ENCODE measurements at regions not wholly inside any gene's neighbourhood (a gene's known extent, or its start where the extent isn't known, plus 50 kb on each side); places are given as distances from the start of the nearest gene placed in this dataset.
A peak's percentile ranks its signal among the peaks of the same experiment; 100 is the strongest.

GRCh38 chrX:117510453-117510852, 606.2 kb downstream of the KLHL13 start:
- Histone ChIP-seq H3K27me3 (ENCODE audit: control insufficient read depth in 1 of 2, insufficient read depth in 2 of 2, low read length in 2 of 2) (no peaks in the 10 kb centered on the region), H4K20me1 (ENCODE audit: insufficient read depth, low read length) (no peaks in the 10 kb centered on the region), H3K9ac (ENCODE audit: insufficient read depth, low read depth, low read length) (no peak overlapping the region), H3K4me2 (ENCODE audit: low read depth, low read length) (no peak overlapping the region), H3K36me3 (replicated peaks in 1 of 2; ENCODE audit: control insufficient read depth in 1 of 2, insufficient read depth in 2 of 2, low read length in 2 of 2) (no peaks in the 10 kb centered on the region), H3K4me3 (replicated peaks in 1 of 3; ENCODE audit: insufficient read depth in 1 of 3, low read depth in 2 of 3, low read length in 3 of 3) (no peak overlapping the region), H3K4me1 (ENCODE audit: insufficient read depth, low read length) (no peaks in the 10 kb centered on the region), H3K9me3 (ENCODE audit: low read length) (no peaks in the 10 kb centered on the region), H3K27ac (ENCODE audit: extremely low read length, insufficient read depth, low read length) (no peak overlapping the region), H3K79me2 (ENCODE audit: insufficient read depth, low read length) (no peaks in the 10 kb centered on the region), H2AFZ (ENCODE audit: low read length) (no peak overlapping the region)
- CTCF ChIA-PET (ENCODE audit: low intra/inter-chr PET ratio, low total read pairs): no interaction called here
- WGBS (ENCODE audit: low lambda C conversion rate): 3% methylated on average over 3 of the region's 3 CpGs
- no peak for ATAC-seq
- BruUV-seq (replicated peaks): no TSS peak
- no peak for DNase-seq (ENCODE audit: low spot score)
- FAIRE-seq: no peak
- TF ChIP-seq CTCF (CRISPR knock-in tag; IDR thresholded peaks at IDR 0.05) (0 out of 2 replicates have a peak, but pooled peaks have one; percentile 9), KLF9 (CRISPR knock-in tag; IDR thresholded peaks at IDR 0.05; ENCODE audit: low read depth) (no peak), ZNF317 (CRISPR knock-in tag; IDR thresholded peaks at IDR 0.05) (no peak), JARID2 (CRISPR knock-in tag; IDR thresholded peaks at IDR 0.05; ENCODE audit: insufficient replicate concordance) (no peak), STAG1 (CRISPR knock-in tag; IDR thresholded peaks at IDR 0.05) (peak; percentile 19; the same call in 1 of the 2 replicates)
- POLR2A ChIA-PET: no interaction called here
- in situ Hi-C loops (cut with HindIII; ENCODE audit: extremely low pct_ligation_motif_present, low pct_unique_long_range_greater_than_20kb) (no loop called here), intact Hi-C loops (cut with micrococcal nuclease; ENCODE audit: unreplicated experiment) (no loop called here)

GRCh38 chrX:117508021-117508420, 608.6 kb downstream of the KLHL13 start:
- BruUV-seq (replicated peaks): no TSS peak
- TF ChIP-seq ARID3A (IDR thresholded peaks at IDR 0.05; ENCODE audit: low read depth, low read length): no peak
- TF ChIP-seq ZSCAN5A (CRISPR knock-in tag; IDR thresholded peaks at IDR 0.05; ENCODE audit: borderline replicate concordance): no peak
- TF ChIP-seq ZNF629 (CRISPR knock-in tag; conservative IDR thresholded peaks at IDR 0.05): no peak
- TF ChIP-seq TMF1 (CRISPR knock-in tag; IDR thresholded peaks at IDR 0.05; ENCODE audit: low read depth): no peak
- TF ChIP-seq ZNF775 (CRISPR knock-in tag; IDR thresholded peaks at IDR 0.05; ENCODE audit: borderline replicate concordance): no peak
- TF ChIP-seq RXRB (CRISPR knock-in tag; IDR thresholded peaks at IDR 0.05; ENCODE audit: borderline replicate concordance): no peak
- TF ChIP-seq THRA (CRISPR knock-in tag; IDR thresholded peaks at IDR 0.05; ENCODE audit: borderline replicate concordance): no peak
- TF ChIP-seq ADNP (CRISPR knock-in tag; IDR thresholded peaks at IDR 0.05): no peak

More at GRCh38 chrX:117508021-117508420, 608.6 kb downstream of the KLHL13 start:
- DNase-seq (ENCODE audit: low spot score) (no peak), FAIRE-seq (no peak), ATAC-seq (no peak)
- no peaks in the 10 kb centered on the region for H3K79me2 ChIP-seq (ENCODE audit: insufficient read depth, low read length)
- no peaks in the 10 kb centered on the region for H4K20me1 ChIP-seq (ENCODE audit: insufficient read depth, low read length)
- H3K4me1 ChIP-seq (ENCODE audit: insufficient read depth, low read length): no peaks in the 10 kb centered on the region
- no peak overlapping the region for H2AFZ ChIP-seq (ENCODE audit: low read length)
- H3K27ac ChIP-seq (ENCODE audit: extremely low read length, insufficient read depth, low read length): no peak overlapping the region
- H3K36me3 ChIP-seq (replicated peaks in 1 of 2; ENCODE audit: control insufficient read depth in 1 of 2, insufficient read depth in 2 of 2, low read length in 2 of 2): no peaks in the 10 kb centered on the region
- 0% methylated on average over 2 of the region's 2 CpGs for WGBS (ENCODE audit: low lambda C conversion rate)
- no peak overlapping the region for H3K4me2 ChIP-seq (ENCODE audit: low read depth, low read length)
- H3K9ac ChIP-seq (ENCODE audit: insufficient read depth, low read depth, low read length): no peak overlapping the region
- no peaks in the 10 kb centered on the region for H3K27me3 ChIP-seq (ENCODE audit: control insufficient read depth in 1 of 2, insufficient read depth in 2 of 2, low read length in 2 of 2)
- no peak overlapping the region for H3K4me3 ChIP-seq (replicated peaks in 1 of 3; ENCODE audit: insufficient read depth in 1 of 3, low read depth in 2 of 3, low read length in 3 of 3)
- intact Hi-C loops (cut with micrococcal nuclease; ENCODE audit: unreplicated experiment): no loop called here
- H3K9me3 ChIP-seq (ENCODE audit: low read length): no peaks in the 10 kb centered on the region
- ChIA-PET CTCF (ENCODE audit: low intra/inter-chr PET ratio, low total read pairs) (no interaction called here), POLR2A (no interaction called here)
- in situ Hi-C loops (cut with HindIII; ENCODE audit: extremely low pct_ligation_motif_present, low pct_unique_long_range_greater_than_20kb): no loop called here

Data from HepG2 (cell line).